CD4-positive, CD25-positive, alpha-beta regulatory T cell (primary cell): ENCODE measurements at regions not wholly inside any gene's neighbourhood (a gene's known extent, or its start where the extent isn't known, plus 50 kb on each side); places are given as distances from the start of the nearest gene placed in this dataset.

Experiments
- ATAC-seq, 2 donors: fragments of 150-1000 bp; cut with Tn5 transposase; one replicate each; pipeline ENCODE4 v1.10.0; 2021; ENCODE audit warnings: low read depth in 2 of 2, moderate number of reproducible peaks in 2 of 2, moderate library complexity in 1 of 2
- DNase-seq, 3 donors: peaks; one replicate each; pipeline versions ENCODE4 v3.0.0 to v3.0.0-alpha.2; 2012 to 2022; ENCODE audit warnings: mixed read lengths in 1 of 3
- H3K27ac ChIP-seq: one replicate; pipeline ENCODE4 v1.7.0; 2013; ENCODE audit warnings: mild to moderate bottlenecking, low read length; ENCODE audit not compliant: insufficient read depth, poor library complexity, severe bottlenecking
- H3K27me3 ChIP-seq: one replicate; pipeline ENCODE4 v1.7.0; 2013; ENCODE audit warnings: low read length; ENCODE audit not compliant: control insufficient read depth, insufficient read depth
- H3K36me3 ChIP-seq: one replicate; pipeline ENCODE4 v1.7.0; 2013; ENCODE audit warnings: mild to moderate bottlenecking, low read length, moderate library complexity; ENCODE audit not compliant: control insufficient read depth, insufficient read depth
- H3K4me1 ChIP-seq: 2 replicates; pipeline ENCODE4 v1.7.0; 2013; ENCODE audit warnings: mild to moderate bottlenecking, low read length; ENCODE audit not compliant: insufficient read depth, control insufficient read depth, poor library complexity, severe bottlenecking
- H3K4me3 ChIP-seq: one replicate; pipeline ENCODE4 v1.7.0; 2013; ENCODE audit warnings: low read depth, mild to moderate bottlenecking, low read length, moderate library complexity
- H3K9me3 ChIP-seq, 2 experiments: 1 replicate in 1 of 2; 2 replicates in 1 of 2; pipeline ENCODE4 v1.7.0; 2013; ENCODE audit warnings: low read length in 2 of 2, mild to moderate bottlenecking in 1 of 2, moderate library complexity in 1 of 2; ENCODE audit not compliant: control insufficient read depth in 2 of 2
- H3K27ac Mint-ChIP-seq, 3 donors: one replicate each; pipeline ENCODE4 v1.8.0; 2020 to 2022; ENCODE audit warnings: mild to moderate bottlenecking in 3 of 3, mixed read lengths in 3 of 3, moderate library complexity in 2 of 3
- H3K27me3 Mint-ChIP-seq: one replicate; pipeline ENCODE4 v1.8.0; 2022; ENCODE audit warnings: mild to moderate bottlenecking, mixed read lengths
- H3K36me3 Mint-ChIP-seq: one replicate; pipeline ENCODE4 v1.8.0; 2020; ENCODE audit warnings: mixed read lengths
- H3K4me1 Mint-ChIP-seq, 4 donors: one replicate each; pipeline ENCODE4 v1.8.0; 2020 to 2022; ENCODE audit warnings: mixed read lengths in 4 of 4, mild to moderate bottlenecking in 1 of 4
- H3K4me3 Mint-ChIP-seq, 4 donors: one replicate each; pipeline ENCODE4 v1.8.0; 2020 to 2022; ENCODE audit warnings: mild to moderate bottlenecking in 4 of 4, mixed read lengths in 4 of 4, moderate library complexity in 3 of 4
- H3K9me3 Mint-ChIP-seq, 7 donors: one replicate each; pipeline ENCODE4 v1.8.0; 2020 to 2022; ENCODE audit warnings: mixed read lengths in 7 of 7, mild to moderate bottlenecking in 3 of 7, moderate library complexity in 2 of 7

DNA sequence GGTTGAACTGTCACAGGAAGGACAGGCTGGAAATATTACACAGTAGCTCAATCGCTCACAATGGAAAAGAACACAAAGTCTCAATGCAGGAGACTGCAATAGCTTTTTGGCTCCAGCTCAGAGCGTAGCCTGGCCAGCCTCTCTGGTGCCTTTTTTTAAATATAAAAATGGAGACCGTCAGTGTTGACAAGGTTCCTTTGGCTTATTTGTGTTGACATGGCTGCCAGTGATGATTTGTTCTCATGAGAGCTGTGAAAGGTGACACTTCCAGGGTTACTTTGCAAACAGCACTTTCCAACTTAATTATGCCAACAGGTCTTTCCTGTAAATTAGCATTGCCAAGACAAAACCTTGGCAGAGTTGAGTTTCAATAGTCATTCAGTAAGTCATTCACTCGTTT lies 70.8 kb downstream of the KCNE4 start:
- Mint-ChIP-seq H3K36me3 (no peaks in the 10 kb centered on the region), H3K9me3 (peaks cover 0 to 2% (median 0%) of the 10 kb centered on the region in 7 donors), H3K27ac (no peak overlapping the region), H3K4me3 (no peak overlapping the region), H3K27me3 (no peaks in the 10 kb centered on the region), H3K4me1 (no peaks in the 10 kb centered on the region)
- Histone ChIP-seq H3K36me3 (no peaks in the 10 kb centered on the region), H3K27me3 (no peaks in the 10 kb centered on the region), H3K9me3 (no peaks in the 10 kb centered on the region), H3K4me3 (no peak overlapping the region), H3K4me1 (no peaks in the 10 kb centered on the region), H3K27ac (no peak overlapping the region)
- DNase-seq = no peak
- no peak for ATAC-seq

DNA sequence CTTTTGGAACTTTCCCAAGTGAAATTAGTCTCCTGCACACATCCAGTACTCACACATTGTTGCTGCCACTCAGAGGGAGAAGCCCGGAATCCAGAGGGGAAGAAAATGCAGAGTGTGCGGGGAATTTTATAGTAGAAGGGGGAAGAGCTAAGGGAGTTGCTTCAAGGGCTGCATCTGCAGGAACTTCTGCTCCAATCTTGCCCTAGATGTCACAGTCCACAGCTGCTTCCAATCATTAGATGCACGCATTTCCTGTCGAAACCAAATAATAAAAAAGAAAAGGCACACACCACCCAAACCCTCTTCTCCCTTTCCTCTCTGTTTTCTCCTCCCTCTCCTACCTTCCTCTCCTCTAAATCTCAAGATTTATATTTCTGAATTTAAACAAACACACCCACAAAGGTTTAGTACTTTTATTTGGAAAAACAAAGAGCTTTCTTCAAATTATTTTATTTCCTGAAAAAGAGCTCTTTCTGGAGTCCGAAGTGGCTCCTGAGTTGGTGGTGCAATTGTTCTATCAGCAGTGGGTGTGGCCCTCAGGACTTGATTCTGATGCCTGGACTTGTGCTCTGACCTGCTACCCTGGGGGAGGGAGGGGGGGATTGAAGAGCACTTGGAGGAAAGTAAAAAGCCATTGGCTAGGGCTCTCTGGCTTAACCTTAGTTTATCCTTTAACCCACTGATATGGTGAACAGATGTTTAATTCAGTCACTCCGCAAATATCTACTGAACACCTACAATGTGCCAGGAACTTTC lies 72.0 kb downstream of the KCNE4 start:
- peaks cover 0 to 5% (median 0%) of the 10 kb centered on the region in 7 donors for H3K9me3 Mint-ChIP-seq
- no peak overlapping the region for H3K4me3 Mint-ChIP-seq
- no peaks in the 10 kb centered on the region for H3K9me3 ChIP-seq
- no peaks in the 10 kb centered on the region for H3K36me3 Mint-ChIP-seq
- ATAC-seq (no peak), DNase-seq (no peak)
- H3K27ac Mint-ChIP-seq = no peak overlapping the region
- H3K4me3 ChIP-seq = no peak overlapping the region
- H3K27me3 ChIP-seq = no peaks in the 10 kb centered on the region
- no peaks in the 10 kb centered on the region for H3K4me1 ChIP-seq
- no peaks in the 10 kb centered on the region for H3K27me3 Mint-ChIP-seq
- H3K36me3 ChIP-seq = no peaks in the 10 kb centered on the region
- H3K4me1 Mint-ChIP-seq = no peaks in the 10 kb centered on the region
- H3K27ac ChIP-seq = no peak overlapping the region

DNA sequence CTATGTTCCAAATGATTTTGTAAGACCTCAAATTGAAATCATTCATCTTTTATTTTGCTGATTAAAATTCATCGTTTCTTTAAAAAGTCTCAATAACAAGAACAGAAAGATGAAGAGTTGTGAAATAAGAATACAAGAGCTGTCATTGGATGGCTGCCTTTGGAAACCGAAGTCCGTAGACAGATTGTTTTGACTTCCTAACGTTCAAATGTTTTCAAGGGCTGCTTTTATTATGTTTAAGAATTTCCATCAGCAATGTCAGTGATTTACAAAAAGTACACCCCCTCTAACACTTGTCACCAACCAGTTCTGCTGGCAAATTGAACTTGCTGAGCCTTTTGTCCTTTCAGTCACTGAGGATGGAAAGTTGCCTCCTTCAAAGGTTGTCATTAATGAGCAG lies 89.6 kb downstream of the KCNE4 start:
- no peaks in the 10 kb centered on the region for H3K36me3 Mint-ChIP-seq
- H3K4me1 Mint-ChIP-seq = no peaks in the 10 kb centered on the region
- ATAC-seq (no peak), DNase-seq (no peak)
- no peak overlapping the region for H3K27ac Mint-ChIP-seq
- no peak overlapping the region for H3K4me3 Mint-ChIP-seq
- H3K4me3 ChIP-seq = no peak overlapping the region
- H3K36me3 ChIP-seq = no peaks in the 10 kb centered on the region
- H3K9me3 Mint-ChIP-seq = peaks cover 0 to 8% (median 0%) of the 10 kb centered on the region in 7 donors
- H3K27ac ChIP-seq = no peak overlapping the region
- H3K27me3 Mint-ChIP-seq = no peaks in the 10 kb centered on the region
- no peaks in the 10 kb centered on the region for H3K4me1 ChIP-seq
- no peaks in the 10 kb centered on the region for H3K9me3 ChIP-seq
- H3K27me3 ChIP-seq = no peaks in the 10 kb centered on the region

DNA sequence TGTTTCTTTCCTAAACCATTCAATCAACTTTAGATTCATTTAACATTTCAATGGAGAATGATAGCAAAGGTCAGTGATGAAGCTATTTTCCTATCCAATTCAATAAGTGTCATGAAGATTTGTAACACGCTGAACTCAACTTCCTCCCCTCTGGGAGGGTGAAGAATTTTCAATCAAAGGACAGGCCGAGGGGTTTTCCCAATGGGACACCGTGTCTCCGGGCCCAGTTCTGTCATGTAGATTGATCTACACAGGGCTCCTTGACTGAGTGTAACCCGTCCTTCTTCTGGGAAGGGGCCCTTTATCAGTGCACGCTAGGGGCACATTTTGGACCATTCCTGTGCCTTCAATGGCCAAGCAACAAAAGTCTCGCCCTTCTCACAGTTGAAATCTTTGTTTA lies 90.1 kb downstream of the KCNE4 start:
- H3K27me3 ChIP-seq = no peaks in the 10 kb centered on the region
- DNase-seq = no peak
- H3K4me3 ChIP-seq = no peak overlapping the region
- peaks cover 0 to 4% (median 0%) of the 10 kb centered on the region in 7 donors for H3K9me3 Mint-ChIP-seq
- H3K9me3 ChIP-seq = no peaks in the 10 kb centered on the region
- H3K4me1 Mint-ChIP-seq = no peaks in the 10 kb centered on the region
- H3K4me1 ChIP-seq = no peaks in the 10 kb centered on the region
- H3K27ac ChIP-seq = no peak overlapping the region
- H3K27me3 Mint-ChIP-seq = no peaks in the 10 kb centered on the region
- no peak for ATAC-seq
- H3K4me3 Mint-ChIP-seq = no peak overlapping the region
- H3K27ac Mint-ChIP-seq = no peak overlapping the region
- no peaks in the 10 kb centered on the region for H3K36me3 Mint-ChIP-seq
- H3K36me3 ChIP-seq = no peaks in the 10 kb centered on the region

DNA sequence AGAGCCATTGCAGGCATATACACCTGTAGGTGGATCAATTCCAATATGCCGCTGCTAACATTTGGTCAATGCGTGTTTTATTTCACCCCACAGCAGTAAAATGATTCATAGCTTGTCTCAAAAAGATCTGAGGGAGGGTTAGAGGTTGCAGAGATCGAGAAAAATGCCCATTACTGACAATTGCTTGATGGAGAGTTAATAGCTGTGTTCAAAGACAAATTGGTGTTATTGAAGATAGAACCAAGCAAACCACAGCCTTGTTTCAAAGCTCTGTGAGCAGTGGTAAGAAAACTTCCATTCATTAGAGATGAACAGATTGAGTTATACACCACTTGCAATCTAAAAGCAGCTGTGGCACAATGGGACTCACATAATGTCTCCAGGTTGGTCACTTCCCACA lies 95.4 kb downstream of the KCNE4 start:
- Mint-ChIP-seq H3K27me3 (no peaks in the 10 kb centered on the region), H3K4me1 (no peaks in the 10 kb centered on the region), H3K4me3 (no peak overlapping the region), H3K27ac (no peak overlapping the region), H3K9me3 (peaks cover 0 to 2% (median 0%) of the 10 kb centered on the region in 7 donors), H3K36me3 (no peaks in the 10 kb centered on the region)
- no peaks in the 10 kb centered on the region for H3K27me3 ChIP-seq
- ATAC-seq (no peak), DNase-seq (no peak)
- H3K4me1 ChIP-seq = no peaks in the 10 kb centered on the region
- no peaks in the 10 kb centered on the region for H3K9me3 ChIP-seq
- H3K27ac ChIP-seq = no peak overlapping the region
- H3K4me3 ChIP-seq = no peak overlapping the region
- no peaks in the 10 kb centered on the region for H3K36me3 ChIP-seq

DNA sequence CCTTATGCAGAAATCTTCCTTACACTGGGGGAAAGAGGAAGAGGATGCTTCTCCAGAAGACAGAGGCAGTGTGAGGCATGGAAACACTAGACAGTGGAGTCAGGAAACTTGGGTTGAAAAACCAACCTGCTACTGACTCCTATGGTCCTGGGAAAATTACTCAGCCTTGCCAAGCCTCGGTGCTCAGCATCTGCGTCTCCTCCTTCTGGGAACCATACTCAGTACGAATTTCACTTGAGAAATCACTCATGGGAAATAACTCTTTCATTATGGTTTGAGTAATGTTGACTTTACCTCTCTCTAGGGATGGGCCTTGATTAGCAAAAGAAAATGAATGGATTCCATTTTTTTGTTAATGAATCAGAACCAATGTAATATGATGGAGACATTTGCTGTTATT lies 96.5 kb downstream of the KCNE4 start:
- Histone ChIP-seq H3K4me3 (no peak overlapping the region), H3K9me3 (no peaks in the 10 kb centered on the region), H3K27me3 (no peaks in the 10 kb centered on the region), H3K4me1 (no peaks in the 10 kb centered on the region), H3K36me3 (no peaks in the 10 kb centered on the region), H3K27ac (no peak overlapping the region)
- Mint-ChIP-seq H3K4me1 (no peaks in the 10 kb centered on the region), H3K9me3 (peaks cover 0 to 3% (median 0%) of the 10 kb centered on the region in 7 donors), H3K27me3 (no peaks in the 10 kb centered on the region), H3K4me3 (no peak overlapping the region), H3K36me3 (no peaks in the 10 kb centered on the region), H3K27ac (no peak overlapping the region)
- DNase-seq (no peak), ATAC-seq (no peak)

DNA sequence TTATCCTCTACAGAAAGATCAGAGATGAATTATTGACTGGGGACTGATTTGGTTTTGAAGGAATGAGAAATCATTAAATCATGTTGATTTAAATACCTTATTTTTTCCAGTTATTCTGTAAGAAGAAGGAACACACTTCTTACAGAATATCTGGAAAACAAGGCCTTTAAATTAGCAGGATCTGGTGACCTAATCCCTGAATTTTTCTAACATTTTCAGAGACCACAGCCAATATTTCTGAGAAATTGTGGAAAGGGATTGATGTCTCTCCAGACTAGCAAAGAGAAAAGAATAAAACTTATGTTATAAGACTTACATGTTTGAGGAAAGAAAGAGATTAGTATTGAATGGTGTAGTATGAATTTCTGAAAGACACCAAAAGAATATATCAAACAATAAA lies 104.0 kb downstream of the KCNE4 start:
- H3K4me3 ChIP-seq = no peak overlapping the region
- DNase-seq = no peak
- no peak for ATAC-seq
- no peak overlapping the region for H3K4me3 Mint-ChIP-seq
- no peaks in the 10 kb centered on the region for H3K27me3 ChIP-seq
- no peaks in the 10 kb centered on the region for H3K36me3 Mint-ChIP-seq
- H3K36me3 ChIP-seq = no peaks in the 10 kb centered on the region
- H3K4me1 ChIP-seq = no peaks in the 10 kb centered on the region
- H3K9me3 ChIP-seq = no peaks in the 10 kb centered on the region
- H3K9me3 Mint-ChIP-seq = peaks cover 0 to 3% (median 0%) of the 10 kb centered on the region in 7 donors
- H3K27ac Mint-ChIP-seq = no peak overlapping the region
- H3K27me3 Mint-ChIP-seq = no peaks in the 10 kb centered on the region
- no peaks in the 10 kb centered on the region for H3K4me1 Mint-ChIP-seq
- no peak overlapping the region for H3K27ac ChIP-seq

DNA sequence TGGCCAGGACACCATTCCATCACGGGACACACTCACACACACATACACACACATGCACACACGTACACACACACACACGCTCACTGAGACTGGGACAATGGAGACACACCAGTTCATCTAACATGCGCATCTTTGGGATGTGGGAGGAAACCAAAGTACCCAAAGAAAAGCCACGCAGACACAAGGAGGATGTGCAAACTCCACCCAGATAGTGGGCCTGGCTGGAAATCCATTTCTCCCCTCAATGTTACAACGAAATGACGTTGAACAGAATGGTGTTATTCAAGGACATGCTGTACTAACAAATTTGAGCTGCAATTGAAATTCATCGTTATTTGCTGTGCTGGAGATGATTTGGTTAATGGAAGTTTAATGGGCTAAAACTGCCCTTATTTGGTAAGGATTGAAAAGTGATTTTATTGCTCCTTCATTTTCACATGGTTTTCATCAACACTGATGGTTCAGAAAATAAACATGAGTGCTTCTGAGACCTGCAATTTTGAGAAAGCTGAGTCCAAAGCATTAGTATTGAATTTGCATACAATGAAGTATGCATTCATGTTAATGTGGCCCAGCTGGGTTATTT lies 110.0 kb downstream of the KCNE4 start:
- H3K27me3 Mint-ChIP-seq = no peaks in the 10 kb centered on the region
- no peaks in the 10 kb centered on the region for H3K4me1 Mint-ChIP-seq
- Histone ChIP-seq H3K4me3 (no peak overlapping the region), H3K27ac (no peak overlapping the region), H3K9me3 (no peaks in the 10 kb centered on the region), H3K4me1 (no peaks in the 10 kb centered on the region), H3K36me3 (no peaks in the 10 kb centered on the region), H3K27me3 (no peaks in the 10 kb centered on the region)
- ATAC-seq (no peak), DNase-seq (no peak)
- no peaks in the 10 kb centered on the region for H3K36me3 Mint-ChIP-seq
- no peak overlapping the region for H3K27ac Mint-ChIP-seq
- no peak overlapping the region for H3K4me3 Mint-ChIP-seq
- H3K9me3 Mint-ChIP-seq = peaks cover 0 to 2% (median 0%) of the 10 kb centered on the region in 7 donors
